H9 (cell line): ENCODE measurements at regions not wholly inside any gene's neighbourhood (a gene's known extent, or its start where the extent isn't known, plus 50 kb on each side); places are given as distances from the start of the nearest gene placed in this dataset.

ENCODE experiments used
- DNase-seq: peaks from one replicate; pipeline ENCODE4 v3.0.0-alpha.2; 2017
- H2AFZ ChIP-seq: one replicate; pipeline ENCODE4 v1.6.1; 2013; ENCODE audit warnings: mild to moderate bottlenecking, low read length, control low read depth, moderate library complexity
- H2AK5ac ChIP-seq: 2 replicates; pipeline ENCODE4 v1.6.1; 2013; ENCODE audit warnings: low read length, control low read depth, mixed read lengths; ENCODE audit not compliant: insufficient read length
- H2BK120ac ChIP-seq: one replicate; pipeline ENCODE4 v1.6.1; 2013; ENCODE audit warnings: low read depth, mild to moderate bottlenecking, low read length, control low read depth, inconsistent platforms; ENCODE audit not compliant: poor library complexity, severe bottlenecking
- H2BK12ac ChIP-seq: 2 replicates; pipeline ENCODE4 v1.6.1; 2013; ENCODE audit warnings: low read length, control low read depth, mixed read lengths, low read depth; ENCODE audit not compliant: insufficient read length
- H2BK15ac ChIP-seq: 2 replicates; pipeline ENCODE4 v1.6.1; 2013; ENCODE audit warnings: low read depth, low read length, control low read depth
- H2BK20ac ChIP-seq: one replicate; pipeline ENCODE4 v1.6.1; 2013; ENCODE audit warnings: low read depth, mild to moderate bottlenecking, low read length, control low read depth, inconsistent platforms; ENCODE audit not compliant: poor library complexity, severe bottlenecking
- H2BK5ac ChIP-seq: 2 replicates; pipeline ENCODE4 v1.6.1; 2013; ENCODE audit warnings: low read length, control low read depth, mixed read lengths; ENCODE audit not compliant: insufficient read length
- H3K14ac ChIP-seq: 2 replicates; pipeline ENCODE4 v1.6.1; 2013; ENCODE audit warnings: low read length, control low read depth; ENCODE audit not compliant: insufficient read depth
- H3K18ac ChIP-seq: 2 replicates; pipeline ENCODE4 v1.6.1; 2013; ENCODE audit warnings: low read depth, mild to moderate bottlenecking, mixed read lengths, low read length, control low read depth; ENCODE audit not compliant: insufficient read length
- H3K23ac ChIP-seq: 2 replicates; pipeline ENCODE4 v1.6.1; 2013; ENCODE audit warnings: low read length, control low read depth, mixed read lengths, low read depth; ENCODE audit not compliant: insufficient read length
- H3K23me2 ChIP-seq: 2 replicates; pipeline ENCODE4 v1.6.1; 2013; ENCODE audit warnings: low read depth, mild to moderate bottlenecking, mixed read lengths, low read length, control low read depth; ENCODE audit not compliant: insufficient read length, poor library complexity, severe bottlenecking
- H3K27ac ChIP-seq: 2 replicates; pipeline ENCODE4 v1.5.1; 2013; ENCODE audit warnings: low read length, control low read depth, mixed read lengths, low read depth; ENCODE audit not compliant: insufficient read length
- H3K27me3 ChIP-seq: 2 replicates; pipeline ENCODE4 v1.6.1; 2013; ENCODE audit warnings: low read length, control low read depth, inconsistent platforms; ENCODE audit not compliant: insufficient read depth
- H3K4ac ChIP-seq: 2 replicates; pipeline ENCODE4 v1.6.1; 2013; ENCODE audit warnings: low read depth, mild to moderate bottlenecking, control low read depth, inconsistent platforms, low read length, moderate library complexity
- H3K4me1 ChIP-seq: 2 replicates; pipeline ENCODE4 v1.6.1; 2013; ENCODE audit warnings: low read length, control low read depth, inconsistent platforms; ENCODE audit not compliant: insufficient read depth
- H3K4me2 ChIP-seq: 2 replicates; pipeline ENCODE4 v1.6.1; 2013; ENCODE audit warnings: low read length, control low read depth, mixed read lengths; ENCODE audit not compliant: insufficient read length, insufficient read depth
- H3K56ac ChIP-seq: 2 replicates; pipeline ENCODE4 v1.6.1; 2013; ENCODE audit warnings: low read depth, mild to moderate bottlenecking, mixed read lengths, low read length, control low read depth; ENCODE audit not compliant: insufficient read length
- H3K79me1 ChIP-seq: 2 replicates; pipeline ENCODE4 v1.6.1; 2013; ENCODE audit warnings: low read depth, mild to moderate bottlenecking, moderate library complexity, low read length, control low read depth, inconsistent platforms; ENCODE audit not compliant: insufficient read depth, poor library complexity, severe bottlenecking
- H3K79me2 ChIP-seq: 2 replicates; pipeline ENCODE4 v1.6.1; 2013; ENCODE audit warnings: low read length, control low read depth, inconsistent platforms; ENCODE audit not compliant: insufficient read depth
- H3K9ac ChIP-seq: 2 replicates; pipeline ENCODE4 v1.6.1; 2013; ENCODE audit warnings: low read length, control low read depth, mixed read lengths; ENCODE audit not compliant: insufficient read length; ENCODE audit errors: extremely low read depth
- H3K9me3 ChIP-seq: one replicate; pipeline ENCODE4 v1.6.1; 2013; ENCODE audit warnings: low read depth, low read length, inconsistent platforms; ENCODE audit not compliant: control insufficient read depth
- H3T11ph ChIP-seq: one replicate; pipeline ENCODE4 v1.6.1; 2013; ENCODE audit warnings: mild to moderate bottlenecking, low read length, control low read depth, inconsistent platforms
- H4K20me1 ChIP-seq: one replicate; pipeline ENCODE4 v1.6.1; 2013; ENCODE audit not compliant: control insufficient read depth, insufficient read length, insufficient read depth
- H4K5ac ChIP-seq: 2 replicates; pipeline ENCODE4 v1.6.1; 2013; ENCODE audit warnings: low read depth, mild to moderate bottlenecking, mixed read lengths, low read length, control low read depth; ENCODE audit not compliant: insufficient read length
- H4K8ac ChIP-seq: replicated peaks from 2 replicates; pipeline ENCODE4 v1.6.1; 2013; ENCODE audit warnings: low read length, control low read depth, mixed read lengths, low read depth; ENCODE audit not compliant: insufficient read length
- H4K91ac ChIP-seq: 2 replicates; pipeline ENCODE4 v1.6.1; 2013; ENCODE audit warnings: low read depth, mild to moderate bottlenecking, moderate library complexity, mixed read lengths, low read length, control low read depth; ENCODE audit not compliant: insufficient read length
- H3K27ac Mint-ChIP-seq, 3 experiments: 2 replicates in 2 of 3; 3 replicates in 1 of 3; pipeline ENCODE4 v1.8.0; 2020 to 2021; ENCODE audit warnings: mixed read lengths in 3 of 3, mild to moderate bottlenecking in 1 of 3, moderate library complexity in 1 of 3
- H3K27me3 Mint-ChIP-seq: 2 replicates; pipeline ENCODE4 v1.8.0; 2021; ENCODE audit warnings: low read depth, mild to moderate bottlenecking, moderate library complexity, mixed read lengths
- H3K36me3 Mint-ChIP-seq, 3 experiments: 2 replicates in 2 of 3; 3 replicates in 1 of 3; pipeline ENCODE4 v1.8.0; 2020 to 2021; ENCODE audit warnings: low read depth in 3 of 3, mixed read lengths in 3 of 3; ENCODE audit not compliant: insufficient read depth in 1 of 3
- H3K4me1 Mint-ChIP-seq, 2 experiments: 2 replicates each; pipeline ENCODE4 v1.8.0; 2020; ENCODE audit warnings: mixed read lengths in 2 of 2
- H3K4me3 Mint-ChIP-seq, 2 experiments: 2 replicates in 1 of 2; 3 replicates in 1 of 2; pipeline ENCODE4 v1.8.0; 2020 to 2021; ENCODE audit warnings: mild to moderate bottlenecking in 2 of 2, mixed read lengths in 2 of 2, moderate library complexity in 1 of 2
- H3K9me3 Mint-ChIP-seq, 2 experiments: 2 replicates in 1 of 2; 3 replicates in 1 of 2; pipeline ENCODE4 v1.8.0; 2020; ENCODE audit warnings: mild to moderate bottlenecking in 2 of 2, mixed read lengths in 2 of 2, moderate library complexity in 1 of 2
- CTCF ChIP-seq: fragments of 200-600 bp; sonication (generic); conservative IDR thresholded peaks from 3 replicates; pipeline ENCODE4 v1.8.0; 2021; ENCODE audit warnings: antibody characterized with exemption, mild to moderate bottlenecking
- WGBS: extraction: QIAGEN DNeasy Blood & Tissue Kit; methylation state at CpG from one replicate; pipeline ENCODE4 v1.1.7; 2013; ENCODE audit warnings: missing lambda C conversion rate, low lambda C conversion rate, mixed read lengths; ENCODE audit not compliant: insufficient read length; ENCODE audit errors: extremely low coverage; 5-methylcytosine and 5-hydroxymethylcytosine counted together

- Histone ChIP-seq H4K91ac (no peak overlapping the region), H3K27me3 (no peaks in the 10 kb centered on the region), H2AFZ (no peak overlapping the region), H2BK15ac (no peak overlapping the region), H2BK120ac (no peak overlapping the region), H2BK5ac (no peak overlapping the region), H4K20me1 (no peaks in the 10 kb centered on the region), H2AK5ac (no peak overlapping the region), H3K27ac (no peak overlapping the region), H3K23ac (no peak overlapping the region), H3K23me2 (no peaks in the 10 kb centered on the region), H2BK20ac (no peak overlapping the region), H3K9ac (no peak overlapping the region), H3T11ph (no peak overlapping the region), H3K56ac (no peak overlapping the region), H4K5ac (no peak overlapping the region), H2BK12ac (no peak overlapping the region), H3K4me1 (no peaks in the 10 kb centered on the region), H3K79me2 (no peaks in the 10 kb centered on the region), H4K8ac (no peak overlapping the region), H3K18ac (no peak overlapping the region), H3K79me1 (no peaks in the 10 kb centered on the region), H3K4me2 (no peak overlapping the region), H3K14ac (no peak overlapping the region), H3K9me3 (no peaks in the 10 kb centered on the region), H3K4ac (no peak overlapping the region)
- WGBS: no CpG with 5 or more reads among the region's 2 CpGs
- no peak for TF ChIP-seq CTCF
- Mint-ChIP-seq H3K27ac (no peak overlapping the region), H3K4me3 (no peak overlapping the region), H3K4me1 (no peaks in the 10 kb centered on the region), H3K36me3 (0 out of 7 replicates have a peak, but pooled peaks cover 0 to 3% (median 0%) of the 10 kb centered on the region in 3 experiments), H3K27me3 (no peaks in the 10 kb centered on the region), H3K9me3 (peaks cover 0 to 3% of the 10 kb centered on the region in 2 experiments; a peak in 1 of 5 replicates)
- DNase-seq: no peak
Measured at GRCh38 chr10:106167946-106168345, 996.6 kb downstream of the SORCS1 start.
